K562 (cell line): ENCODE measurements at regions not wholly inside any gene's neighbourhood (a gene's known extent, or its start where the extent isn't known, plus 50 kb on each side); places are given as distances from the start of the nearest gene placed in this dataset.

Source experiments
- ATAC-seq: fragments of 200-7000 bp; cut with Tn5 transposase; 3 replicates; pipeline ENCODE4 v1.9.1; 2020; ENCODE audit warnings: moderate library complexity
- BruUV-seq: library from RNA; stranded (reverse); fragments of 400-500 nt; replicated peaks from 2 replicates; lab custom pipeline; 2021; lab: Mats Ljungman, UMichigan
- CTCF ChIA-PET: fragments of 300-600 bp; formaldehyde crosslinking; extraction: SDS; loops from one replicate; lab custom pipeline; 2021; ENCODE audit warnings: low intra/inter-chr PET ratio; lab: Yijun Ruan, JAX
- POLR2A ChIA-PET: fragments of 300-600, 350-650 bp; sonication (Branson Sonifier 250); formaldehyde crosslinking; extraction: SDS; loops from one replicate; lab custom pipeline; 2021; ENCODE audit warnings: antibody characterized with exemption, inconsistent platforms; lab: Yijun Ruan, JAX
- DNase-seq, 4 experiments: peaks; one replicate each; pipeline versions ENCODE4 v3.0.0 to v3.0.0-alpha.2; 2011 to 2018; ENCODE audit warnings: low spot score in 3 of 4, mixed read lengths in 3 of 4; ENCODE audit errors: extremely low read depth in 1 of 4
- FAIRE-seq: peaks from 2 replicates; lab custom pipeline; 2011; peaks lifted over from hg19 to GRCh38; lab: Jason Lieb, UNC
- H2AFZ ChIP-seq: 2 replicates; pipeline ENCODE4 v1.6.0; 2011; ENCODE audit warnings: low read depth, low read length, control low read depth, inconsistent platforms
- H3K27ac ChIP-seq: fragments of 200-600 bp; 3 replicates; pipeline ENCODE4 v1.8.0; 2011; ENCODE audit warnings: low read depth, mild to moderate bottlenecking, control low read depth, inconsistent platforms, low read length, moderate library complexity, mixed read lengths; ENCODE audit errors: extremely low read depth
- H3K27me3 ChIP-seq, 2 experiments: fragments of 300-600 bp in 1 of 2; 2 replicates in 1 of 2; 3 replicates in 1 of 2; pipeline versions ENCODE4 v1.6.0 to v1.8.0; 2011; ENCODE audit warnings: inconsistent platforms in 2 of 2, low read length in 2 of 2, mild to moderate bottlenecking in 1 of 2, mixed read lengths in 1 of 2, moderate library complexity in 1 of 2; ENCODE audit not compliant: control insufficient read depth in 2 of 2, insufficient read depth in 2 of 2
- H3K36me3 ChIP-seq: fragments of 300-600 bp; 3 replicates; pipeline ENCODE4 v1.8.0; 2011; ENCODE audit warnings: mild to moderate bottlenecking, low read length, inconsistent platforms; ENCODE audit not compliant: control insufficient read depth, insufficient read depth
- H3K4me1 ChIP-seq, 2 experiments: fragments of 200-600 bp in 1 of 2; replicated peaks in 1 of 2; 2 replicates in 1 of 2; 3 replicates in 1 of 2; pipeline versions ENCODE4 v1.5.1 to v1.8.0; 2011; ENCODE audit warnings: inconsistent platforms in 2 of 2, low read length in 2 of 2, mild to moderate bottlenecking in 1 of 2, mixed read lengths in 1 of 2, moderate library complexity in 1 of 2; ENCODE audit not compliant: control insufficient read depth in 2 of 2, insufficient read depth in 2 of 2
- H3K4me2 ChIP-seq: 2 replicates; pipeline ENCODE4 v1.6.1; 2011; ENCODE audit warnings: low read length, control low read depth, inconsistent platforms, mixed read lengths; ENCODE audit not compliant: insufficient read depth
- H3K4me3 ChIP-seq: fragments of 200-600 bp; sonication (generic), shearing (Covaris generic); 2 replicates; pipeline ENCODE4 v1.5.1; 2016; ENCODE audit warnings: control low read depth, inconsistent platforms
- H3K79me2 ChIP-seq: fragments of 200-600 bp; 3 replicates; pipeline ENCODE4 v1.8.0; 2011; ENCODE audit warnings: low read length, inconsistent platforms; ENCODE audit not compliant: control insufficient read depth, insufficient read depth
- H3K9ac ChIP-seq, 2 experiments: 2 replicates each; pipeline versions ENCODE4 v1.6.0 to v1.6.1; 2011; ENCODE audit warnings: low read depth in 2 of 2, low read length in 2 of 2, control low read depth in 1 of 2, inconsistent platforms in 1 of 2, mild to moderate bottlenecking in 1 of 2, mixed read lengths in 1 of 2; ENCODE audit not compliant: insufficient read depth in 1 of 2
- H3K9me1 ChIP-seq: one replicate; pipeline ENCODE4 v1.6.0; 2011; ENCODE audit warnings: inconsistent platforms, mild to moderate bottlenecking, low read length, moderate library complexity; ENCODE audit not compliant: control insufficient read depth, insufficient read depth
- H3K9me3 ChIP-seq: replicated peaks from 2 replicates; pipeline ENCODE4 v1.5.1; 2011; ENCODE audit warnings: low read depth, low read length, inconsistent platforms; ENCODE audit not compliant: control insufficient read depth, insufficient read depth
- H4K20me1 ChIP-seq: replicated peaks from 2 replicates; pipeline ENCODE4 v1.6.1; 2011; ENCODE audit warnings: low read length, inconsistent platforms, mixed read lengths; ENCODE audit not compliant: control insufficient read depth, insufficient read depth
- WGBS: fragments of 100-300 bp; shearing (Covaris generic); methylation state at CpG from one replicate; pipeline ENCODE4 v1.1.6; 2016; ENCODE audit warnings: low coverage, mixed read lengths; ENCODE audit not compliant: insufficient coverage; ENCODE audit errors: missing lambda C conversion rate; 5-methylcytosine and 5-hydroxymethylcytosine counted together
- in situ Hi-C: fragments of 300-500 bp; cut with MboI; formaldehyde crosslinking; loops from 4 replicates; pipeline ENCODE4 v1.15.0; 2018; ENCODE audit warnings: inconsistent platforms, mixed read lengths
- intact Hi-C: fragments of 100-400 bp; cut with micrococcal nuclease; formaldehyde crosslinking; loops from 2 replicates; pipeline ENCODE4 v1.14.2; 2022
- TF ChIP-seq, protein P1 (sequence below), 2 experiments: fragments of 450-650 bp in 1 of 2; sonication (generic) in 1 of 2; formaldehyde crosslinking in 1 of 2; IDR thresholded peaks in 1 of 2; conservative IDR thresholded peaks in 1 of 2; 2 replicates each; pipeline versions ENCODE4 v1.6.1 to v1.8.1; 2016 to 2023; ENCODE audit warnings: mild to moderate bottlenecking in 2 of 2, moderate library complexity in 2 of 2, inconsistent platforms in 1 of 2, missing genetic modification reagents in 1 of 2
- TF ChIP-seq, protein P2 (sequence below), 2 experiments: fragments of 450-650 bp in 1 of 2; sonication (generic) in 1 of 2; formaldehyde crosslinking in 1 of 2; IDR thresholded peaks; 2 replicates each; pipeline versions ENCODE4 v1.7.1 to v1.9.0; 2016 to 2022; ENCODE audit warnings: inconsistent platforms in 1 of 2, mild to moderate bottlenecking in 1 of 2, missing genetic modification reagents in 1 of 2

DNA sequence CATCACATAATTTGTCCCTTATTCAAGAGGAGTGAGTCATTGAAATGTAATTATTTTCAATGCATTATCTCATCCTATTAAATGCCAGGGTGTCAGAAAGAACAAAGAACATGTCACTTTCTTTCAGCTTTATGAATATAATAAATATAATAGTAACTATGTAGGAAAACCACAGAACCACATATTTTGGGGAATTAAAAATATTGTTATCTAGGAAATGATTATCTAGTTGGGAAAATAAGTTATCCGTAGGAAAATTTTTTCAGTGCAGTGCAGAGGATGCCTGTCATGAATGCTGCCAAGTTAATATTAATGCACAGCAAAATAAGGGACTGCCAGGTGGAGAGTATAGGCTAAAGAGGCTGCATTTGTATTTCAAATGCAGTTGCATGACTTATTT, 844.8 kb downstream of the MAT2B start:
- 85% methylated on average over 1 of the region's 1 CpG for WGBS
- Histone ChIP-seq H3K27ac (no peak overlapping the region), H3K9ac (no peak overlapping the region), H3K4me3 (no peak overlapping the region), H3K9me3 (no peaks in the 10 kb centered on the region), H3K27me3 (no peaks in the 10 kb centered on the region), H2AFZ (no peak overlapping the region), H3K4me2 (no peak overlapping the region), H3K4me1 (peaks cover 14 to 62% of the 10 kb centered on the region in 2 experiments), H4K20me1 (no peaks in the 10 kb centered on the region), H3K79me2 (no peaks in the 10 kb centered on the region), H3K9me1 (no peaks in the 10 kb centered on the region), H3K36me3 (no peaks in the 10 kb centered on the region)
- intact Hi-C loops: loop anchor here (5.0 kb wide), 1 partner anchor 338 kb away; no protein-coding TSS in a partner anchor
- ChIA-PET POLR2A (interaction anchor here (4.5 kb wide), 1 partner anchor 8 kb away, joined by 17 read pairs; no protein-coding TSS in a partner anchor), CTCF (no interaction called here)
- DNase-seq (no peak), FAIRE-seq (no peak), ATAC-seq (no peak)
- TF ChIP-seq, protein P1, sequence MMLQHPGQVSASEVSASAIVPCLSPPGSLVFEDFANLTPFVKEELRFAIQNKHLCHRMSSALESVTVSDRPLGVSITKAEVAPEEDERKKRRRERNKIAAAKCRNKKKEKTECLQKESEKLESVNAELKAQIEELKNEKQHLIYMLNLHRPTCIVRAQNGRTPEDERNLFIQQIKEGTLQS (IDR thresholded peaks at IDR 0.05): 0 out of 2 replicates have a peak, but pooled peaks have one; percentile 8
- TF ChIP-seq, protein P1 (CRISPR knock-in tag; conservative IDR thresholded peaks at IDR 0.05): no peak
- TF ChIP-seq, protein P2, sequence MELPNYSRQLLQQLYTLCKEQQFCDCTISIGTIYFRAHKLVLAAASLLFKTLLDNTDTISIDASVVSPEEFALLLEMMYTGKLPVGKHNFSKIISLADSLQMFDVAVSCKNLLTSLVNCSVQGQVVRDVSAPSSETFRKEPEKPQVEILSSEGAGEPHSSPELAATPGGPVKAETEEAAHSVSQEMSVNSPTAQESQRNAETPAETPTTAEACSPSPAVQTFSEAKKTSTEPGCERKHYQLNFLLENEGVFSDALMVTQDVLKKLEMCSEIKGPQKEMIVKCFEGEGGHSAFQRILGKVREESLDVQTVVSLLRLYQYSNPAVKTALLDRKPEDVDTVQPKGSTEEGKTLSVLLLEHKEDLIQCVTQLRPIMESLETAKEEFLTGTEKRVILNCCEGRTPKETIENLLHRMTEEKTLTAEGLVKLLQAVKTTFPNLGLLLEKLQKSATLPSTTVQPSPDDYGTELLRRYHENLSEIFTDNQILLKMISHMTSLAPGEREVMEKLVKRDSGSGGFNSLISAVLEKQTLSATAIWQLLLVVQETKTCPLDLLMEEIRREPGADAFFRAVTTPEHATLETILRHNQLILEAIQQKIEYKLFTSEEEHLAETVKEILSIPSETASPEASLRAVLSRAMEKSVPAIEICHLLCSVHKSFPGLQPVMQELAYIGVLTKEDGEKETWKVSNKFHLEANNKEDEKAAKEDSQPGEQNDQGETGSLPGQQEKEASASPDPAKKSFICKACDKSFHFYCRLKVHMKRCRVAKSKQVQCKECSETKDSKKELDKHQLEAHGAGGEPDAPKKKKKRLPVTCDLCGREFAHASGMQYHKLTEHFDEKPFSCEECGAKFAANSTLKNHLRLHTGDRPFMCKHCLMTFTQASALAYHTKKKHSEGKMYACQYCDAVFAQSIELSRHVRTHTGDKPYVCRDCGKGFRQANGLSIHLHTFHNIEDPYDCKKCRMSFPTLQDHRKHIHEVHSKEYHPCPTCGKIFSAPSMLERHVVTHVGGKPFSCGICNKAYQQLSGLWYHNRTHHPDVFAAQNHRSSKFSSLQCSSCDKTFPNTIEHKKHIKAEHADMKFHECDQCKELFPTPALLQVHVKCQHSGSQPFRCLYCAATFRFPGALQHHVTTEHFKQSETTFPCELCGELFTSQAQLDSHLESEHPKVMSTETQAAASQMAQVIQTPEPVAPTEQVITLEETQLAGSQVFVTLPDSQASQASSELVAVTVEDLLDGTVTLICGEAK (IDR thresholded peaks at IDR 0.05): no peak
- TF ChIP-seq, protein P2 (CRISPR knock-in tag; IDR thresholded peaks at IDR 0.05): no peak
- in situ Hi-C loops: loop anchor here (25.0 kb wide), 1 partner anchor 838 kb away; the partner anchor contains the start of gene MAT2B
- no TSS peak for BruUV-seq
